ENCODE measurements at regions not wholly inside any gene's neighbourhood (a gene's known extent, or its start where the extent isn't known, plus 50 kb on each side); places are given as distances from the start of the nearest gene placed in this dataset.

- DNase-seq (peak in 1 of 2 donors; percentile 47), ATAC-seq (ENCODE audit: low FRiP score in 2 of 2) (no peak)
- Histone ChIP-seq H3K4me1 (no peaks in the 10 kb centered on the region), H3K27me3 (no peaks in the 10 kb centered on the region), H3K27ac (no peak overlapping the region), H3K36me3 (no peaks in the 10 kb centered on the region), H3K9me3 (no peaks in the 10 kb centered on the region), H3K4me3 (no peak overlapping the region)
- WGBS, 2 donors, result 79 to 87% methylated on average over 8 of the region's 8 CpGs
- TF ChIP-seq POLR2AphosphoS5 (IDR thresholded peaks at IDR 0.05) (no peak), POLR2A (IDR thresholded peaks at IDR 0.05) (no peak), EP300 (IDR thresholded peaks at IDR 0.05) (no peak), CTCF (IDR thresholded peaks at IDR 0.05) (no peak)
Observed at GRCh38 chr14:37843954-37844607, 248.7 kb downstream of the TTC6 start.

- DNase-seq, result no peak
- 69 to 80% methylated on average over 2 of the region's 2 CpGs for WGBS, 2 donors
- H3K4me1 ChIP-seq, result no peaks in the 10 kb centered on the region
- TF ChIP-seq POLR2A (IDR thresholded peaks at IDR 0.05) (no peak), POLR2AphosphoS5 (IDR thresholded peaks at IDR 0.05) (no peak), EP300 (IDR thresholded peaks at IDR 0.05) (no peak), CTCF (IDR thresholded peaks at IDR 0.05) (no peak)
- no peaks in the 10 kb centered on the region for H3K36me3 ChIP-seq
- no peak overlapping the region for H3K4me3 ChIP-seq
- no peaks in the 10 kb centered on the region for H3K27me3 ChIP-seq
- H3K9me3 ChIP-seq, result no peaks in the 10 kb centered on the region
- no peak for ATAC-seq (ENCODE audit: low FRiP score in 2 of 2)
- no peak overlapping the region for H3K27ac ChIP-seq
Observed at GRCh38 chr14:37844614-37845013, 249.2 kb downstream of the TTC6 start.

- ATAC-seq (ENCODE audit: low FRiP score in 2 of 2) (no peak), DNase-seq (no peak)
- 75 to 85% methylated on average over 2 of the region's 2 CpGs for whole genome bisulfite sequencing, 2 donors
- H3K9me3 ChIP-seq, result no peaks in the 10 kb centered on the region
- H3K4me1 ChIP-seq, result no peaks in the 10 kb centered on the region
- H3K36me3 ChIP-seq, result no peaks in the 10 kb centered on the region
- H3K4me3 ChIP-seq, result no peak overlapping the region
- no peak for TF ChIP-seq CTCF (IDR thresholded peaks at IDR 0.05)
- TF ChIP-seq POLR2AphosphoS5 (IDR thresholded peaks at IDR 0.05), result no peak
- no peak for TF ChIP-seq POLR2A (IDR thresholded peaks at IDR 0.05)
- TF ChIP-seq EP300 (IDR thresholded peaks at IDR 0.05), result no peak
- H3K27ac ChIP-seq, result no peak overlapping the region
- no peaks in the 10 kb centered on the region for H3K27me3 ChIP-seq
Observed at GRCh38 chr14:37848985-37849621, 253.7 kb downstream of the TTC6 start.

- no peak overlapping the region for H3K4me3 ChIP-seq
- H3K27me3 ChIP-seq, result no peaks in the 10 kb centered on the region
- DNase-seq (no peak), ATAC-seq (ENCODE audit: low FRiP score in 2 of 2) (no peak)
- H3K36me3 ChIP-seq, result no peaks in the 10 kb centered on the region
- no peaks in the 10 kb centered on the region for H3K9me3 ChIP-seq
- no peak overlapping the region for H3K27ac ChIP-seq
- no peaks in the 10 kb centered on the region for H3K4me1 ChIP-seq
- no peak for TF ChIP-seq CTCF (IDR thresholded peaks at IDR 0.05)
- TF ChIP-seq POLR2A (IDR thresholded peaks at IDR 0.05), result no peak
- TF ChIP-seq POLR2AphosphoS5 (IDR thresholded peaks at IDR 0.05), result no peak
- TF ChIP-seq EP300 (IDR thresholded peaks at IDR 0.05), result no peak
- 75 to 84% methylated on average over 1 of the region's 1 CpG for WGBS, 2 donors
Observed at GRCh38 chr14:37851054-37851453, 255.6 kb downstream of the TTC6 start.

GRCh38 chr14:37855871-37856270 lies 260.4 kb downstream of the TTC6 start:
- DNase-seq (no peak), ATAC-seq (ENCODE audit: low FRiP score in 2 of 2) (no peak)
- 76 to 87% methylated on average over 1 of the region's 1 CpG for WGBS, 2 donors
- no peak for TF ChIP-seq CTCF (IDR thresholded peaks at IDR 0.05)
- no peak for TF ChIP-seq POLR2AphosphoS5 (IDR thresholded peaks at IDR 0.05)
- TF ChIP-seq POLR2A (IDR thresholded peaks at IDR 0.05), result no peak
- no peak for TF ChIP-seq EP300 (IDR thresholded peaks at IDR 0.05)
- no peaks in the 10 kb centered on the region for H3K4me1 ChIP-seq
- H3K27ac ChIP-seq, result no peak overlapping the region
- no peak overlapping the region for H3K4me3 ChIP-seq
- H3K27me3 ChIP-seq, result no peaks in the 10 kb centered on the region
- H3K9me3 ChIP-seq, result no peaks in the 10 kb centered on the region
- H3K36me3 ChIP-seq, result no peaks in the 10 kb centered on the region

Measured in upper lobe of left lung (tissue), 6 donors.